H9 (cell line): ENCODE measurements at regions not wholly inside any gene's neighbourhood (a gene's known extent, or its start where the extent isn't known, plus 50 kb on each side); places are given as distances from the start of the nearest gene placed in this dataset.
A peak's percentile ranks its signal among the peaks of the same experiment; 100 is the strongest.

Experiments
- DNase-seq: peaks from one replicate; pipeline ENCODE4 v3.0.0-alpha.2; 2017
- H2AFZ ChIP-seq: one replicate; pipeline ENCODE4 v1.6.1; 2013; ENCODE audit warnings: mild to moderate bottlenecking, low read length, control low read depth, moderate library complexity
- H2AK5ac ChIP-seq: 2 replicates; pipeline ENCODE4 v1.6.1; 2013; ENCODE audit warnings: low read length, control low read depth, mixed read lengths; ENCODE audit not compliant: insufficient read length
- H2BK120ac ChIP-seq: one replicate; pipeline ENCODE4 v1.6.1; 2013; ENCODE audit warnings: low read depth, mild to moderate bottlenecking, low read length, control low read depth, inconsistent platforms; ENCODE audit not compliant: poor library complexity, severe bottlenecking
- H2BK12ac ChIP-seq: 2 replicates; pipeline ENCODE4 v1.6.1; 2013; ENCODE audit warnings: low read length, control low read depth, mixed read lengths, low read depth; ENCODE audit not compliant: insufficient read length
- H2BK15ac ChIP-seq: 2 replicates; pipeline ENCODE4 v1.6.1; 2013; ENCODE audit warnings: low read depth, low read length, control low read depth
- H2BK20ac ChIP-seq: one replicate; pipeline ENCODE4 v1.6.1; 2013; ENCODE audit warnings: low read depth, mild to moderate bottlenecking, low read length, control low read depth, inconsistent platforms; ENCODE audit not compliant: poor library complexity, severe bottlenecking
- H2BK5ac ChIP-seq: 2 replicates; pipeline ENCODE4 v1.6.1; 2013; ENCODE audit warnings: low read length, control low read depth, mixed read lengths; ENCODE audit not compliant: insufficient read length
- H3K14ac ChIP-seq: 2 replicates; pipeline ENCODE4 v1.6.1; 2013; ENCODE audit warnings: low read length, control low read depth; ENCODE audit not compliant: insufficient read depth
- H3K18ac ChIP-seq: 2 replicates; pipeline ENCODE4 v1.6.1; 2013; ENCODE audit warnings: low read depth, mild to moderate bottlenecking, mixed read lengths, low read length, control low read depth; ENCODE audit not compliant: insufficient read length
- H3K23ac ChIP-seq: 2 replicates; pipeline ENCODE4 v1.6.1; 2013; ENCODE audit warnings: low read length, control low read depth, mixed read lengths, low read depth; ENCODE audit not compliant: insufficient read length
- H3K23me2 ChIP-seq: 2 replicates; pipeline ENCODE4 v1.6.1; 2013; ENCODE audit warnings: low read depth, mild to moderate bottlenecking, mixed read lengths, low read length, control low read depth; ENCODE audit not compliant: insufficient read length, poor library complexity, severe bottlenecking
- H3K27ac ChIP-seq: 2 replicates; pipeline ENCODE4 v1.5.1; 2013; ENCODE audit warnings: low read length, control low read depth, mixed read lengths, low read depth; ENCODE audit not compliant: insufficient read length
- H3K27me3 ChIP-seq: 2 replicates; pipeline ENCODE4 v1.6.1; 2013; ENCODE audit warnings: low read length, control low read depth, inconsistent platforms; ENCODE audit not compliant: insufficient read depth
- H3K4ac ChIP-seq: 2 replicates; pipeline ENCODE4 v1.6.1; 2013; ENCODE audit warnings: low read depth, mild to moderate bottlenecking, control low read depth, inconsistent platforms, low read length, moderate library complexity
- H3K4me1 ChIP-seq: 2 replicates; pipeline ENCODE4 v1.6.1; 2013; ENCODE audit warnings: low read length, control low read depth, inconsistent platforms; ENCODE audit not compliant: insufficient read depth
- H3K4me2 ChIP-seq: 2 replicates; pipeline ENCODE4 v1.6.1; 2013; ENCODE audit warnings: low read length, control low read depth, mixed read lengths; ENCODE audit not compliant: insufficient read length, insufficient read depth
- H3K56ac ChIP-seq: 2 replicates; pipeline ENCODE4 v1.6.1; 2013; ENCODE audit warnings: low read depth, mild to moderate bottlenecking, mixed read lengths, low read length, control low read depth; ENCODE audit not compliant: insufficient read length
- H3K79me1 ChIP-seq: 2 replicates; pipeline ENCODE4 v1.6.1; 2013; ENCODE audit warnings: low read depth, mild to moderate bottlenecking, moderate library complexity, low read length, control low read depth, inconsistent platforms; ENCODE audit not compliant: insufficient read depth, poor library complexity, severe bottlenecking
- H3K79me2 ChIP-seq: 2 replicates; pipeline ENCODE4 v1.6.1; 2013; ENCODE audit warnings: low read length, control low read depth, inconsistent platforms; ENCODE audit not compliant: insufficient read depth
- H3K9ac ChIP-seq: 2 replicates; pipeline ENCODE4 v1.6.1; 2013; ENCODE audit warnings: low read length, control low read depth, mixed read lengths; ENCODE audit not compliant: insufficient read length; ENCODE audit errors: extremely low read depth
- H3K9me3 ChIP-seq: one replicate; pipeline ENCODE4 v1.6.1; 2013; ENCODE audit warnings: low read depth, low read length, inconsistent platforms; ENCODE audit not compliant: control insufficient read depth
- H3T11ph ChIP-seq: one replicate; pipeline ENCODE4 v1.6.1; 2013; ENCODE audit warnings: mild to moderate bottlenecking, low read length, control low read depth, inconsistent platforms
- H4K20me1 ChIP-seq: one replicate; pipeline ENCODE4 v1.6.1; 2013; ENCODE audit not compliant: control insufficient read depth, insufficient read length, insufficient read depth
- H4K5ac ChIP-seq: 2 replicates; pipeline ENCODE4 v1.6.1; 2013; ENCODE audit warnings: low read depth, mild to moderate bottlenecking, mixed read lengths, low read length, control low read depth; ENCODE audit not compliant: insufficient read length
- H4K8ac ChIP-seq: replicated peaks from 2 replicates; pipeline ENCODE4 v1.6.1; 2013; ENCODE audit warnings: low read length, control low read depth, mixed read lengths, low read depth; ENCODE audit not compliant: insufficient read length
- H4K91ac ChIP-seq: 2 replicates; pipeline ENCODE4 v1.6.1; 2013; ENCODE audit warnings: low read depth, mild to moderate bottlenecking, moderate library complexity, mixed read lengths, low read length, control low read depth; ENCODE audit not compliant: insufficient read length
- H3K27ac Mint-ChIP-seq, 3 experiments: 2 replicates in 2 of 3; 3 replicates in 1 of 3; pipeline ENCODE4 v1.8.0; 2020 to 2021; ENCODE audit warnings: mixed read lengths in 3 of 3, mild to moderate bottlenecking in 1 of 3, moderate library complexity in 1 of 3
- H3K27me3 Mint-ChIP-seq: 2 replicates; pipeline ENCODE4 v1.8.0; 2021; ENCODE audit warnings: low read depth, mild to moderate bottlenecking, moderate library complexity, mixed read lengths
- H3K36me3 Mint-ChIP-seq, 3 experiments: 2 replicates in 2 of 3; 3 replicates in 1 of 3; pipeline ENCODE4 v1.8.0; 2020 to 2021; ENCODE audit warnings: low read depth in 3 of 3, mixed read lengths in 3 of 3; ENCODE audit not compliant: insufficient read depth in 1 of 3
- H3K4me1 Mint-ChIP-seq, 2 experiments: 2 replicates each; pipeline ENCODE4 v1.8.0; 2020; ENCODE audit warnings: mixed read lengths in 2 of 2
- H3K4me3 Mint-ChIP-seq, 2 experiments: 2 replicates in 1 of 2; 3 replicates in 1 of 2; pipeline ENCODE4 v1.8.0; 2020 to 2021; ENCODE audit warnings: mild to moderate bottlenecking in 2 of 2, mixed read lengths in 2 of 2, moderate library complexity in 1 of 2
- H3K9me3 Mint-ChIP-seq, 2 experiments: 2 replicates in 1 of 2; 3 replicates in 1 of 2; pipeline ENCODE4 v1.8.0; 2020; ENCODE audit warnings: mild to moderate bottlenecking in 2 of 2, mixed read lengths in 2 of 2, moderate library complexity in 1 of 2
- WGBS: extraction: QIAGEN DNeasy Blood & Tissue Kit; methylation state at CpG from one replicate; pipeline ENCODE4 v1.1.7; 2013; ENCODE audit warnings: missing lambda C conversion rate, low lambda C conversion rate, mixed read lengths; ENCODE audit not compliant: insufficient read length; ENCODE audit errors: extremely low coverage; 5-methylcytosine and 5-hydroxymethylcytosine counted together
- TF ChIP-seq, protein P1 (sequence below): fragments of 200-600 bp; sonication (generic); conservative IDR thresholded peaks from 3 replicates; pipeline ENCODE4 v1.8.0; 2021; ENCODE audit warnings: antibody characterized with exemption, mild to moderate bottlenecking

DNA sequence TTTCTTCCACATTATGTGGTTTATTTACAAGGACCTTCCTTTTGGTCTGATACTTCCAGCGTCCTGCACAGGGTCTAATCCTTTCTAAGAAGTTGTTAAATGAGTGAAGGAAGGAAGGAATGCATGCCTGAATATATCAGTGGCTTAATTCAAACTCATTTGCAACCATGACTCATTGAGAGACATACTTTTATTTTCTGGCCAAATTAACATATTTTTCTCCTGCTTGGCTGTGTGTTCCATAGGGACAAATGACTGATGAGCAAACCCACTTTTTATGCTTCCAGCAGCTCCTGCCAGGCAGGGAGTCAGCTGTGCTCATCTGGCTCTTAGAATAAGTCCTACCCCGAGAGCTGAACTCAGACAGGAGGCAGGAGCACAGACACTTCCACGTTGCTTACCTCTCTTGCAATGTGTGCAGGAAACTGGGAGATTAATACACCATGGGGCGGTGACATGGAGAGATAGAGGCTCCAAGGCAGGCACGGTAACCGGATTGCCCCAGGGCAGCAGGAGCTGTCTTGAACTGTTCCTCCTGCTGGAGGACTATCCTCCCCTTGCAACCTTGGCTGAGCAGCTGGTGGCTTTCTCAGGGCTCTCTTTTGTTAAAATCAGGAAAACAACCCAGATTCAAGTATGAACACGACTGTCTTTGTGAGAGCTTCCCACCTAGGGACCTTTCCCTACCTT, 667.5 kb upstream of the HS6ST1 start:
- H3K56ac ChIP-seq: no peak overlapping the region
- TF ChIP-seq, protein P1, sequence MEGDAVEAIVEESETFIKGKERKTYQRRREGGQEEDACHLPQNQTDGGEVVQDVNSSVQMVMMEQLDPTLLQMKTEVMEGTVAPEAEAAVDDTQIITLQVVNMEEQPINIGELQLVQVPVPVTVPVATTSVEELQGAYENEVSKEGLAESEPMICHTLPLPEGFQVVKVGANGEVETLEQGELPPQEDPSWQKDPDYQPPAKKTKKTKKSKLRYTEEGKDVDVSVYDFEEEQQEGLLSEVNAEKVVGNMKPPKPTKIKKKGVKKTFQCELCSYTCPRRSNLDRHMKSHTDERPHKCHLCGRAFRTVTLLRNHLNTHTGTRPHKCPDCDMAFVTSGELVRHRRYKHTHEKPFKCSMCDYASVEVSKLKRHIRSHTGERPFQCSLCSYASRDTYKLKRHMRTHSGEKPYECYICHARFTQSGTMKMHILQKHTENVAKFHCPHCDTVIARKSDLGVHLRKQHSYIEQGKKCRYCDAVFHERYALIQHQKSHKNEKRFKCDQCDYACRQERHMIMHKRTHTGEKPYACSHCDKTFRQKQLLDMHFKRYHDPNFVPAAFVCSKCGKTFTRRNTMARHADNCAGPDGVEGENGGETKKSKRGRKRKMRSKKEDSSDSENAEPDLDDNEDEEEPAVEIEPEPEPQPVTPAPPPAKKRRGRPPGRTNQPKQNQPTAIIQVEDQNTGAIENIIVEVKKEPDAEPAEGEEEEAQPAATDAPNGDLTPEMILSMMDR: no peak

More for the DNA sequence above, 667.5 kb upstream of the HS6ST1 start:
- Histone ChIP-seq H3K79me2 (no peaks in the 10 kb centered on the region), H3K27me3 (no peaks in the 10 kb centered on the region), H3K18ac (no peak overlapping the region), H4K91ac (no peak overlapping the region), H2BK12ac (no peak overlapping the region), H3K14ac (0 out of 2 replicates have a peak overlapping the region, but pooled peaks have one; percentile 50), H2AFZ (no peak overlapping the region), H2AK5ac (no peak overlapping the region), H3K4me2 (no peak overlapping the region), H3K4me1 (no peaks in the 10 kb centered on the region), H2BK120ac (no peak overlapping the region), H3K9ac (no peak overlapping the region), H3K79me1 (no peaks in the 10 kb centered on the region), H3K23ac (no peak overlapping the region), H3K27ac (no peak overlapping the region), H2BK5ac (no peak overlapping the region), H2BK20ac (no peak overlapping the region), H4K8ac (no peak overlapping the region), H4K5ac (no peak overlapping the region), H4K20me1 (no peaks in the 10 kb centered on the region), H3K9me3 (no peaks in the 10 kb centered on the region), H3T11ph (no peak overlapping the region), H3K4ac (no peak overlapping the region), H2BK15ac (no peak overlapping the region), H3K23me2 (no peaks in the 10 kb centered on the region)
- DNase-seq: no peak
- Mint-ChIP-seq H3K36me3 (no peaks in the 10 kb centered on the region), H3K9me3 (no peaks in the 10 kb centered on the region; a peak in 1 of 5 replicates), H3K4me3 (no peak overlapping the region), H3K27ac (no peak overlapping the region), H3K4me1 (peaks cover 9 to 10% of the 10 kb centered on the region in 2 experiments), H3K27me3 (no peaks in the 10 kb centered on the region; the same call in none of the 2 replicates)
- no CpG with 5 or more reads among the region's 7 CpGs for WGBS
